ENCODE measurements at regions not wholly inside any gene's neighbourhood (a gene's known extent, or its start where the extent isn't known, plus 50 kb on each side); places are given as distances from the start of the nearest gene placed in this dataset.
A peak's percentile ranks its signal among the peaks of the same experiment; 100 is the strongest.

DNA sequence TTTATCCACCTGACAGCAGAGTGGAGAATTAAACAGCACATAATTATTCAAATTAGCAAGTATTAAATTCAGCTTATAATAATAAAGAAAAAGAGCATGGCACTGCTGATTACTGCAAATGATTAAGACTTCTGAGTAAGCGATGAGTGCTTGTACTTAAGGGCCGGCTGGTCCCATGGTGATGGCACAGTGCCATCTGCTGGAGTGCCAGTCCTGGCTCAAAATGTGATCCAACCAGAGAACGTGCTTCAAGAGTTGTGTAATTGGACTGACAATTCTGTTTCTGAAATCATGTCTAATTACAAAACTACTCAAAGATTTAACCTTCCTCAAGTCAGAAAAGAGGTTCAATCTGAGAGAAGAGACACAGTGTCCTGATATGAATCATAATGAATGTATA, 181.6 kb upstream of the RGS17 start:
- Histone ChIP-seq H3K27me3 (ENCODE audit: control insufficient read depth, extremely low read depth, insufficient read depth, low read length) (no peaks in the 10 kb centered on the region), H3K9me3 (ENCODE audit: control insufficient read depth, low read depth, low read length) (no peaks in the 10 kb centered on the region), H3K27ac (ENCODE audit: control insufficient read depth, insufficient read depth, low read length) (no peak overlapping the region), H3K4me2 (ENCODE audit: control insufficient read depth, extremely low read depth, insufficient read depth, low read depth, low read length) (no peak overlapping the region), H3K9me1 (ENCODE audit: control insufficient read depth, extremely low read depth, insufficient read depth, low read length) (no peaks in the 10 kb centered on the region), H4K20me1 (ENCODE audit: control insufficient read depth, extremely low read depth, insufficient read depth, low read length) (no peaks in the 10 kb centered on the region), H3K9ac (ENCODE audit: control insufficient read depth, extremely low read depth, insufficient read depth, low read length) (no peak overlapping the region), H3K4me1 (ENCODE audit: control insufficient read depth, extremely low read depth, insufficient read depth, low read length) (no peaks in the 10 kb centered on the region), H3K4me3 (ENCODE audit: control insufficient read depth in 2 of 3, extremely low read depth in 1 of 3, insufficient read depth in 2 of 3, low read depth in 1 of 3, low read length in 3 of 3) (no peak overlapping the region), H2AFZ (ENCODE audit: control insufficient read depth, low read length) (no peak overlapping the region), H3K79me2 (ENCODE audit: control insufficient read depth, insufficient read depth, low read length) (no peaks in the 10 kb centered on the region), H3K36me3 (ENCODE audit: control insufficient read depth in 2 of 2, extremely low read depth in 1 of 2, insufficient read depth in 2 of 2, low read length in 2 of 2) (no peaks in the 10 kb centered on the region)
- no peak for TF ChIP-seq EZH2 (IDR thresholded peaks at IDR 0.05; ENCODE audit: low read length)
- TF ChIP-seq, protein P1, sequence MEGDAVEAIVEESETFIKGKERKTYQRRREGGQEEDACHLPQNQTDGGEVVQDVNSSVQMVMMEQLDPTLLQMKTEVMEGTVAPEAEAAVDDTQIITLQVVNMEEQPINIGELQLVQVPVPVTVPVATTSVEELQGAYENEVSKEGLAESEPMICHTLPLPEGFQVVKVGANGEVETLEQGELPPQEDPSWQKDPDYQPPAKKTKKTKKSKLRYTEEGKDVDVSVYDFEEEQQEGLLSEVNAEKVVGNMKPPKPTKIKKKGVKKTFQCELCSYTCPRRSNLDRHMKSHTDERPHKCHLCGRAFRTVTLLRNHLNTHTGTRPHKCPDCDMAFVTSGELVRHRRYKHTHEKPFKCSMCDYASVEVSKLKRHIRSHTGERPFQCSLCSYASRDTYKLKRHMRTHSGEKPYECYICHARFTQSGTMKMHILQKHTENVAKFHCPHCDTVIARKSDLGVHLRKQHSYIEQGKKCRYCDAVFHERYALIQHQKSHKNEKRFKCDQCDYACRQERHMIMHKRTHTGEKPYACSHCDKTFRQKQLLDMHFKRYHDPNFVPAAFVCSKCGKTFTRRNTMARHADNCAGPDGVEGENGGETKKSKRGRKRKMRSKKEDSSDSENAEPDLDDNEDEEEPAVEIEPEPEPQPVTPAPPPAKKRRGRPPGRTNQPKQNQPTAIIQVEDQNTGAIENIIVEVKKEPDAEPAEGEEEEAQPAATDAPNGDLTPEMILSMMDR (optimal IDR thresholded peaks at IDR 0.05 in 1 of 3, IDR thresholded peaks at IDR 0.05 in 1 of 3, conservative IDR thresholded peaks at IDR 0.05 in 1 of 3; ENCODE audit: extremely low read depth in 1 of 3, insufficient read depth in 2 of 3, low read length in 3 of 3): peak; percentile 29 to 76 (median 36)
- FAIRE-seq (no peak), DNase-seq (ENCODE audit: low read depth, low spot score) (no peak)
- dilution Hi-C loops (cut with MboI; ENCODE audit: extremely low pct_ligation_motif_present, low sequenced_read_pairs): no loop called here

DNA sequence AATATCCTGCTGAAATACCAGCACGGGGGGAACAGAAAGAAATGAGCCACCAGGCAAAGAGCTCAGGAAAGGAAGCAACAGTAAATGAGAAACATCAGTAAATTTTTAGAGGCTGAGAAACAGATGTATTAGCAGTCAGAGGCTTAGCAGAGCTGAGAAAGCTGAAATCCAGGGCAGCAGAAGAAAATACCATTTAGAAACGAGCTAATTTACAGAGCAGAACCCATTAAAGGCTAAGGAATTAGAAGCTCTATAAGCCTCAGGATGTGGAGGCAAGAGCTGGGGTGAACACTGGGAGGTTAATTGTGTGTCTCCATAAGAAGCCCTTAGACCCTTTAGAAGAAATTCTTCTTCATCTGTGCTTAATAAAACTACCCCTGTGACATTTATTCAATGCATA, 178.6 kb upstream of the RGS17 start:
- no peak for FAIRE-seq
- no peak overlapping the region for H3K9ac ChIP-seq (ENCODE audit: control insufficient read depth, extremely low read depth, insufficient read depth, low read length)

More for the DNA sequence above, 178.6 kb upstream of the RGS17 start:
- TF ChIP-seq, protein P1 (optimal IDR thresholded peaks at IDR 0.05 in 1 of 3, IDR thresholded peaks at IDR 0.05 in 1 of 3, conservative IDR thresholded peaks at IDR 0.05 in 1 of 3; ENCODE audit: extremely low read depth in 1 of 3, insufficient read depth in 2 of 3, low read length in 3 of 3): no peak
- TF ChIP-seq EZH2 (IDR thresholded peaks at IDR 0.05; ENCODE audit: low read length): no peak
- H4K20me1 ChIP-seq (ENCODE audit: control insufficient read depth, extremely low read depth, insufficient read depth, low read length): no peaks in the 10 kb centered on the region
- H3K27me3 ChIP-seq (ENCODE audit: control insufficient read depth, extremely low read depth, insufficient read depth, low read length): no peaks in the 10 kb centered on the region
- H3K36me3 ChIP-seq (ENCODE audit: control insufficient read depth in 2 of 2, extremely low read depth in 1 of 2, insufficient read depth in 2 of 2, low read length in 2 of 2): no peaks in the 10 kb centered on the region
- no peaks in the 10 kb centered on the region for H3K79me2 ChIP-seq (ENCODE audit: control insufficient read depth, insufficient read depth, low read length)
- no peak for DNase-seq (ENCODE audit: low read depth, low spot score)
- H3K4me2 ChIP-seq (ENCODE audit: control insufficient read depth, extremely low read depth, insufficient read depth, low read depth, low read length): no peak overlapping the region
- dilution Hi-C loops (cut with MboI; ENCODE audit: extremely low pct_ligation_motif_present, low sequenced_read_pairs): no loop called here
- no peaks in the 10 kb centered on the region for H3K9me1 ChIP-seq (ENCODE audit: control insufficient read depth, extremely low read depth, insufficient read depth, low read length)
- H3K4me3 ChIP-seq (ENCODE audit: control insufficient read depth in 2 of 3, extremely low read depth in 1 of 3, insufficient read depth in 2 of 3, low read depth in 1 of 3, low read length in 3 of 3): no peak overlapping the region
- no peaks in the 10 kb centered on the region for H3K4me1 ChIP-seq (ENCODE audit: control insufficient read depth, extremely low read depth, insufficient read depth, low read length)
- no peak overlapping the region for H3K27ac ChIP-seq (ENCODE audit: control insufficient read depth, insufficient read depth, low read length)
- no peak overlapping the region for H2AFZ ChIP-seq (ENCODE audit: control insufficient read depth, low read length)
- no peaks in the 10 kb centered on the region for H3K9me3 ChIP-seq (ENCODE audit: control insufficient read depth, low read depth, low read length)

Measured in keratinocyte (primary cell).